IMR-90 (cell line): ENCODE measurements at regions not wholly inside any gene's neighbourhood (a gene's known extent, or its start where the extent isn't known, plus 50 kb on each side); places are given as distances from the start of the nearest gene placed in this dataset.

Experiments used
- ATAC-seq: fragments of 200-7000 bp; cut with Tn5 transposase; 2 replicates; pipeline ENCODE4 v1.9.1; 2020; ENCODE audit warnings: low read depth, mild to moderate bottlenecking, moderate library complexity
- BruUV-seq: library from RNA; stranded (reverse); fragments of 400-500 nt; replicated peaks from 2 replicates; lab custom pipeline; 2021; lab: Mats Ljungman, UMichigan
- CTCF ChIA-PET: fragments of 300-600 bp; formaldehyde crosslinking; extraction: SDS; loops from one replicate; lab custom pipeline; 2021; ENCODE audit warnings: antibody characterized with exemption; lab: Yijun Ruan, JAX
- POLR2A ChIA-PET: fragments of 300-600 bp; sonication (Branson Sonifier 250); formaldehyde crosslinking; loops from one replicate; lab custom pipeline; 2022; ENCODE audit warnings: antibody characterized with exemption; ENCODE audit not compliant: unreplicated experiment; lab: Charles Lee
- DNase-seq: peaks from one replicate; pipeline ENCODE4 v3.0.0; 2013
- H2AFZ ChIP-seq: replicated peaks from 2 replicates; pipeline ENCODE3; 2013; ENCODE audit warnings: low read length, mild to moderate bottlenecking; ENCODE audit not compliant: poor library complexity
- H2AK5ac ChIP-seq: 2 replicates; pipeline ENCODE4 v1.6.1; 2013; ENCODE audit warnings: low read depth, low read length, inconsistent platforms
- H2AK9ac ChIP-seq: replicated peaks from 2 replicates; pipeline ENCODE3; 2013; ENCODE audit warnings: mild to moderate bottlenecking, low read depth, low read length, moderate library complexity; ENCODE audit not compliant: poor library complexity
- H2BK120ac ChIP-seq: 2 replicates; pipeline ENCODE4 v1.6.1; 2013; ENCODE audit warnings: low read depth, low read length, inconsistent platforms
- H2BK15ac ChIP-seq: 3 replicates; pipeline ENCODE4 v1.6.1; 2013; ENCODE audit warnings: low read depth, low read length, inconsistent platforms
- H2BK20ac ChIP-seq: 2 replicates; pipeline ENCODE4 v1.6.1; 2013; ENCODE audit warnings: low read depth, mild to moderate bottlenecking, inconsistent platforms, low read length, moderate library complexity
- H2BK5ac ChIP-seq: 2 replicates; pipeline ENCODE4 v1.6.1; 2013; ENCODE audit warnings: mild to moderate bottlenecking, low read depth, low read length, inconsistent platforms; ENCODE audit not compliant: poor library complexity, severe bottlenecking
- H3K14ac ChIP-seq: replicated peaks from 2 replicates; pipeline ENCODE4 v1.6.1; 2013; ENCODE audit warnings: low read depth, low read length, inconsistent platforms
- H3K18ac ChIP-seq: 2 replicates; pipeline ENCODE4 v1.6.1; 2013; ENCODE audit warnings: low read depth, low read length, control low read depth
- H3K23ac ChIP-seq: 2 replicates; pipeline ENCODE4 v1.6.1; 2013; ENCODE audit warnings: low read depth, low read length, inconsistent platforms
- H3K27ac ChIP-seq: 2 replicates; pipeline ENCODE4 v1.5.1; 2013; ENCODE audit warnings: mild to moderate bottlenecking, control low read depth, low read length; ENCODE audit not compliant: insufficient read depth
- H3K27me3 ChIP-seq: 2 replicates; pipeline ENCODE4 v1.6.1; 2013; ENCODE audit warnings: low read length; ENCODE audit not compliant: control insufficient read depth, insufficient read depth
- H3K36me3 ChIP-seq: 2 replicates; pipeline ENCODE4 v1.6.1; 2013; ENCODE audit warnings: low read length, mixed read lengths; ENCODE audit not compliant: control insufficient read depth, insufficient read depth
- H3K4ac ChIP-seq: 2 replicates; pipeline ENCODE4 v1.6.1; 2013; ENCODE audit warnings: low read depth, low read length, inconsistent platforms
- H3K4me1 ChIP-seq: 2 replicates; pipeline ENCODE4 v1.6.1; 2013; ENCODE audit warnings: low read length, mixed read lengths; ENCODE audit not compliant: control insufficient read depth, insufficient read depth
- H3K4me2 ChIP-seq: 2 replicates; pipeline ENCODE4 v1.6.1; 2013; ENCODE audit warnings: low read depth, mild to moderate bottlenecking, control low read depth, low read length, moderate library complexity
- H3K4me3 ChIP-seq: 2 replicates; pipeline ENCODE4 v1.5.1; 2013; ENCODE audit warnings: low read depth, mild to moderate bottlenecking, control low read depth, low read length, moderate library complexity; ENCODE audit not compliant: insufficient read depth
- H3K56ac ChIP-seq: 2 replicates; pipeline ENCODE4 v1.6.1; 2013; ENCODE audit warnings: low read length, inconsistent platforms; ENCODE audit not compliant: insufficient read depth; ENCODE audit errors: extremely low read depth
- H3K79me1 ChIP-seq, 2 experiments: 2 replicates each; pipeline ENCODE4 v1.6.1; 2013; ENCODE audit warnings: low read length in 2 of 2, inconsistent platforms in 1 of 2, low read depth in 1 of 2
- H3K9ac ChIP-seq: 2 replicates; pipeline ENCODE4 v1.6.1; 2013; ENCODE audit warnings: low read depth, low read length, control low read depth
- H3K9me1 ChIP-seq: 2 replicates; pipeline ENCODE4 v1.6.1; 2013; ENCODE audit warnings: low read length, inconsistent platforms; ENCODE audit not compliant: insufficient read depth
- H3K9me3 ChIP-seq: 2 replicates; pipeline ENCODE4 v1.6.1; 2013; ENCODE audit warnings: low read length; ENCODE audit not compliant: control insufficient read depth, insufficient read depth
- H4K20me1 ChIP-seq: 2 replicates; pipeline ENCODE4 v1.6.1; 2013; ENCODE audit warnings: low read length, inconsistent platforms; ENCODE audit not compliant: insufficient read depth
- H4K5ac ChIP-seq: 2 replicates; pipeline ENCODE4 v1.6.1; 2013; ENCODE audit warnings: mild to moderate bottlenecking, low read depth, low read length, control low read depth
- H4K8ac ChIP-seq, 2 experiments: 2 replicates each; pipeline ENCODE4 v1.6.1; 2013; ENCODE audit warnings: low read depth in 2 of 2, low read length in 2 of 2, control low read depth in 1 of 2, inconsistent platforms in 1 of 2
- H4K91ac ChIP-seq: 2 replicates; pipeline ENCODE4 v1.6.1; 2013; ENCODE audit warnings: low read depth, low read length, inconsistent platforms; ENCODE audit not compliant: insufficient read depth
- NFE2L2 ChIP-seq: fragments of 150-350 bp; IDR thresholded peaks from 2 replicates; pipeline ENCODE4 v1.6.1; 2016; ENCODE audit warnings: low read depth, mild to moderate bottlenecking, low read length
- POLR2A ChIP-seq: IDR thresholded peaks from 2 replicates; pipeline ENCODE4 v1.6.1; 2012; ENCODE audit warnings: mild to moderate bottlenecking, low read depth, low read length
- RCOR1 ChIP-seq: IDR thresholded peaks from 2 replicates; pipeline ENCODE4 v1.6.1; 2012; ENCODE audit warnings: mild to moderate bottlenecking, low read length, improper control_type of control experiment; ENCODE audit not compliant: insufficient replicate concordance
- RFX5 ChIP-seq: IDR thresholded peaks from 2 replicates; pipeline ENCODE4 v1.8.0; 2012; ENCODE audit warnings: low read depth, mild to moderate bottlenecking, low read length, moderate library complexity
- WGBS, 2 experiments: methylation state at CpG; one replicate each; pipeline versions ENCODE4 v1.1.5 to v1.1.7; 2013; ENCODE audit warnings: missing lambda C conversion rate in 2 of 2; ENCODE audit not compliant: insufficient read length in 1 of 2; ENCODE audit errors: extremely low coverage in 2 of 2; 5-methylcytosine and 5-hydroxymethylcytosine counted together
- dilution Hi-C: fragments of 300-500 bp; cut with HindIII; formaldehyde crosslinking; loops from one replicate; pipeline ENCODE4 v1.14.3; 2018; ENCODE audit warnings: low sequenced_read_pairs; ENCODE audit not compliant: unreplicated experiment
- in situ Hi-C: fragments of 300-500 bp; cut with MboI; formaldehyde crosslinking; loops from 3 replicates; pipeline ENCODE4 v1.14.3; 2019; ENCODE audit warnings: low sequenced_read_pairs, inconsistent platforms, mixed read lengths
- intact Hi-C: fragments of 100-400 bp; cut with micrococcal nuclease; formaldehyde crosslinking; loops from 2 replicates; pipeline ENCODE4 v1.10.0; 2022
- TF ChIP-seq, protein P1 (sequence below): fragments of 150-350 bp; IDR thresholded peaks from 2 replicates; pipeline ENCODE4 v1.6.1; 2016; ENCODE audit warnings: low read depth, mild to moderate bottlenecking, low read length, moderate library complexity, borderline replicate concordance

GRCh38 chr11:56910046-56910773, 78.5 kb upstream of the OR5AK2 start:
- no peak for ATAC-seq
- Histone ChIP-seq H3K14ac (no peak overlapping the region), H3K9me1 (no peaks in the 10 kb centered on the region), H3K56ac (no peak overlapping the region; the same call in 1 of the 2 replicates), H4K91ac (no peak overlapping the region), H3K27me3 (no peaks in the 10 kb centered on the region), H4K20me1 (no peaks in the 10 kb centered on the region), H3K4ac (no peak overlapping the region), H2BK20ac (no peak overlapping the region), H3K9me3 (no peaks in the 10 kb centered on the region), H4K8ac (no peak overlapping the region), H3K9ac (no peak overlapping the region), H3K27ac (no peak overlapping the region), H4K5ac (no peak overlapping the region), H2BK5ac (no peak overlapping the region), H2AFZ (no peak overlapping the region), H3K18ac (no peak overlapping the region), H3K79me1 (no peaks in the 10 kb centered on the region), H3K4me1 (no peaks in the 10 kb centered on the region), H2BK120ac (no peak overlapping the region), H3K4me3 (no peak overlapping the region), H2AK5ac (no peak overlapping the region), H3K23ac (no peak overlapping the region), H3K4me2 (no peak overlapping the region), H2AK9ac (no peak overlapping the region), H2BK15ac (no peak overlapping the region), H3K36me3 (no peaks in the 10 kb centered on the region)
- dilution Hi-C loops = no loop called here
- POLR2A ChIA-PET = no interaction called here
- intact Hi-C loops = no loop called here
- CTCF ChIA-PET = no interaction called here
- no peak for DNase-seq
- TF ChIP-seq POLR2A = no peak
- TF ChIP-seq RCOR1 = no peak
- TF ChIP-seq, protein P1, sequence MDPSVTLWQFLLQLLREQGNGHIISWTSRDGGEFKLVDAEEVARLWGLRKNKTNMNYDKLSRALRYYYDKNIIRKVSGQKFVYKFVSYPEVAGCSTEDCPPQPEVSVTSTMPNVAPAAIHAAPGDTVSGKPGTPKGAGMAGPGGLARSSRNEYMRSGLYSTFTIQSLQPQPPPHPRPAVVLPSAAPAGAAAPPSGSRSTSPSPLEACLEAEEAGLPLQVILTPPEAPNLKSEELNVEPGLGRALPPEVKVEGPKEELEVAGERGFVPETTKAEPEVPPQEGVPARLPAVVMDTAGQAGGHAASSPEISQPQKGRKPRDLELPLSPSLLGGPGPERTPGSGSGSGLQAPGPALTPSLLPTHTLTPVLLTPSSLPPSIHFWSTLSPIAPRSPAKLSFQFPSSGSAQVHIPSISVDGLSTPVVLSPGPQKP = no peak
- TF ChIP-seq NFE2L2 = no peak
- no peak for TF ChIP-seq RFX5
- BruUV-seq = no TSS peak
- 67% methylated on average over 2 of the region's 10 CpGs; no CpG with 5 or more reads in 1 of the 2 experiments for WGBS, 2 experiments
- in situ Hi-C loops = no loop called here
